Activated CD8-positive, alpha-beta memory T cell treated with anti-CD3 and anti-CD28 coated beads for 36 hours (primary cell): ENCODE measurements at regions not wholly inside any gene's neighbourhood (a gene's known extent, or its start where the extent isn't known, plus 50 kb on each side); places are given as distances from the start of the nearest gene placed in this dataset.

Experiments
- CTCF ChIA-PET: fragments of 350-600 bp; sonication (Branson Sonifier 250); formaldehyde crosslinking; loops from one replicate; lab custom pipeline; 2021; ENCODE audit warnings: antibody characterized with exemption; lab: Charles Lee
- POLR2A ChIA-PET: fragments of 350-600 bp; sonication (Branson Sonifier 250); formaldehyde crosslinking; loops from one replicate; lab custom pipeline; 2021; ENCODE audit warnings: antibody characterized with exemption; lab: Charles Lee

DNA sequence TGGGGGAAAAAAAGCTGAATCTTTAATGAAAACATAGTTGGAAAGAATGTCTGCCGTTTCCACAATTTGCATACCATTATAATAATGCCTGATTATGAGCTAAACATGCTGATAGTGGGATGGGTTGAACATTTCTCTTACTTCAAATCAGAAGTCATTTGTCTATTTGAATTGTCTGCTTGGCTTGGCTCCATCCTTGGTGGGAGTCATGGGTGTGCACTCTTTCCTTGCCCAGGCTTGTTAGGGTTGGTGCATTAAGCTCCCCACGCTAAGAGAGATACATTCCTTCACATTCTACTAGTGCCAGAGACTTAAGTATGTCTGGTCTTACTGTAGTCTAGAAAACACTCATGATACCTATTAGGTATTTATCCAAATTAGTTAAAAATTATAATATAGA is 121.4 kb upstream of the RARB start:
- ChIA-PET POLR2A (no interaction called here), CTCF (no interaction called here)

DNA sequence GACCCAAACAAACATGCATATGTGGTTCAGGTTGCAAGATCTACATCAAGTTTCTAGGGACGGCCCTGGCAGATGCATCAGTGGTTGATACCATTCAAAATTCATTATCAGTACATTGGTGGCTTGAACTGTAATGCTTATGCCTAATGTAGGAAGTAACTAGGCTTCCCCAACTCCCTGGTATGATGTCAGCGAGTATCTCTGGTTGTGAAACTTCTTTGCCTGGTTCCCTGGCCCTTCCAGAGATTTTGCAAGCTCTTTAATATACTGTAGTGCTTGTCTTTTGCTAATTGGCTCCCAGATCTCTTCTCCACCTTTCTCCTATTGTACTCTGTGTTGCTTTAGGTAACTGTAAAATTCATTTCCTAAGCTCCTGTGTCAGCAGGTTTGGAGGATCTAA is 114.8 kb upstream of the RARB start:
- POLR2A ChIA-PET, result no interaction called here

DNA sequence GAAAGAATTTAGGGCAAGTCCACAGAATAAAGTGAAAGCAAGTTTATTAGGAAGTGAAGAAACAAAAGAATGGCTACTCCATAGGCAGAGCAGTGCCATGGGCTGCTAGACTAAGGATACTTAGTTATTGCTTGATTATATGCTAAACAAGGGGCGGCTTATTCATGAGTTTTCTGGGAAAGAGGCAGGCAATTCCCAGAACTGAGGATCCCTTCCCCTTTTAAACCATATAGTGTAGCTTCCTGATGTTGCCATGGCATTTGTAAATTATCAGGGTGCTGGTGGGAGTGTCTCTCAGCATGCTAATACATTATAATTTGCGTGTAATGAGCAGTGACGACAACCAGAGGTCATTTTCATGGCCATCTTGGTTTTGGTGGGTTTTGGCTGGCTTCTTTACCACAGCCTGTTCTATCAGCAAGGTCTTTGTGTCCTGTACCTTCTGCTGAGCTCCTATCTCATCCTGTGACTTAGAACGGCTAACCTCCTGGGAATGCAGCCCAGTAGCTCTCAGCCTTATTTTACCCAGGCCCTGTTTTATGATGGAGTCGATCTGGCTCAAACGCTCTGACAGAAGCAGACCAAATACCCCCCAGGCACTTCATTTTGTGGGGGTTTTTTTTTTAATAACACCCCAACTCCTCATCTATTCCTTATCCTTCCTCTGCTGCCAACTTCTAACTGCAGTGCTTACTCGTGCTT is 103.0 kb upstream of the RARB start:
- CTCF ChIA-PET, result no interaction called here
- POLR2A ChIA-PET, result no interaction called here

More for the DNA sequence above, 114.8 kb upstream of the RARB start:
- CTCF ChIA-PET, result no interaction called here

DNA sequence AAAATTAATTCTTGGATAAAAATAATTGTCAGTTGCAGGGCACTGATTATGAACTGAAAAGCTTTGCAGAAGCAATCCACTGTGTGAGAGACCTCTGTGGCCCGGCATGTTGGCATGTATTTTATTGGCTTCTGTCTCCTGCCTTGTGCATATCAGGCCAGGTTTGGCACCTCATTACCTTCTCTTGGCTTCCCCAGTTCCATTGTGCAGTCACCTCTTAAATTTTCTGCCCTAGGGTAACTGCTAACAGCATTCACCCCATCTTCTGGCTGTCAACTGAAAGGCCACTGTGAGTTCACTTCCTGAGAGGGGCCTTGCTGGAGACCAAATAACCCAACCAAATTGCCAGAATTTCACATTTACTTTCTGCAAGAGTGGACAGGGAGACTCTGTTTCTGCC is 92.7 kb upstream of the RARB start:
- CTCF ChIA-PET, result no interaction called here
- POLR2A ChIA-PET, result no interaction called here

DNA sequence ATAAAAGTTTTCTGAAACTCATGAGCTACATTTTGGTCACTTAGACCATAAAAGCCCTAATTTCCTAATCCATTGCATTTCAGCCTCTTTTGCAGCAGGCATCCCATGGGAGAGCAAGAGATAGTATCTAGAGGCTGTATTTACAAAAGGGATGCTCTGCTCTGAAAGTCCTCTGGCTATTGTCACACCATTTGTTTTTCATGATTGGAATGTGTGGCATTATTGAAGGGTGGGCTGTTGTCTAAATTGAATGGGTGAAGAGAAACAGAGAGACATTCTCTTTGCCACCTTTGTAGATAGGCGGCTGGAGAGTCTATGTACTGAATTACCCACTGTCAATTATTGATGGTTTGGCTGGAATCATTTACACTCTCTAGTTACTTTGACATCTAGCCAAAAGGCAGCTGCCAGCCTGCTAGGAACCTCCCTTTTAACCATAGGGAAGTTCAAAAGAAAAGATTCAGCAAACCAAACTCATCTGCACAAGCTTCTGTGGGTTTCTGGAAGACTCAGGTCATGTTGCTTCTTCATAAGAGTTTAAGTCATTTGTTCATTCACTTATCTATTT is 89.8 kb upstream of the RARB start:
- CTCF ChIA-PET, result no interaction called here
- POLR2A ChIA-PET, result no interaction called here

DNA sequence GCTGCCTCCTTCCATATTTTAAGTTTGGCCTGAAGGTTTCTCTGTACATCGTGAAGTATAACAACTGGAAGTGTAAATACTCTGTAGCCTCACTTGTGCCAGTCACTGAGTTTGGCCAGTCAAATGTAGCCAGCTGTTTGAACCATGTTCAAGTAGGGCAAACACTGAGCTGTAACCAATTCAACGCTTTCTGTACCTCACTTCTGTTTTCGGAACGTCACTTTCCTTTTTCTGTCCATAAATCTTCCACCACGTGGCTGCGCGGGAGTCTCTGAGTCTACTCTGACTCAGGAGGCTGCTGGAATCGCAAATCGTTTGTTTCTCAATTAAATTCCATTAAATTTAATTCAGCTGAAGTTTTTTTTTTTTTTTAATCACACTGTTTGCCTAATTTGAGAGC is 88.8 kb upstream of the RARB start:
- ChIA-PET POLR2A (no interaction called here), CTCF (no interaction called here)

DNA sequence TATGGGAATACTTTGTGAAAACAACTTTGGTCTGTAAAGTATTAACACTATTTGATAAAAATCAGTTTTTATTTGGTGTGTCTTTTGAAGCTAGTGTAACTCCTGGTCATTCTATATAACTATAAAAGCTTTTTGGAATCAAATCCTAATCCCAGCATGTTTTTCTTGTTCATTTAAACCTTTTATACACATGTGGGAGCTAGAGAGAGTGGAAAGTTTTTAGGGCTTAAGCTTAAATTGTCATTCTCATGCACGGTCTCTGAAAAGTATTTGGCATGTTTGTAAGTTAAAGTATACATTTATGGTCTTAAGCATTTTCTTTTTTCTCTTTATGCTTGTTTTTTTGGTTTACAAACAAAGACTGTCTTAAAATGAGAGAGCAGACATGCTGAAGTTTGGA is 83.4 kb upstream of the RARB start:
- POLR2A ChIA-PET, result no interaction called here
- CTCF ChIA-PET, result no interaction called here

DNA sequence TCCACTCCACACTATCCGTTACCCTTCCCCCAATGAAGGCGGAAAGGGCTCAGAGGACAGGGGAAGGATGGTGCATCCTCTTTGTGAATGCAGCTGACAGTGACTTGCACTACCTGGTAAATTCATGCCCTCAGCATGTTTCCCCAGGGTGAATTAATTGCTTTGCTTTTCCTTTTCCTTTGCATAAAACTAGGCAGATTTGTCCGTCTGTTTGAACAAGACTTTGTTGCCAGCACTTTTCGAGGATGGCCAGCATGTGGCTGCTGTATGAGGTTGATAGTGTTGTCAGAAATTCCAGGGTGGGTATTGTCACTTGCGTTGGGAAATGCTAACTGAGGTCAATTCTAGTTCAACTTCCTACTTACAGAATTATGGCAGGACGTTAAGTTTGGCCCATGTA is 79.0 kb upstream of the RARB start:
- CTCF ChIA-PET, result no interaction called here
- POLR2A ChIA-PET, result no interaction called here

DNA sequence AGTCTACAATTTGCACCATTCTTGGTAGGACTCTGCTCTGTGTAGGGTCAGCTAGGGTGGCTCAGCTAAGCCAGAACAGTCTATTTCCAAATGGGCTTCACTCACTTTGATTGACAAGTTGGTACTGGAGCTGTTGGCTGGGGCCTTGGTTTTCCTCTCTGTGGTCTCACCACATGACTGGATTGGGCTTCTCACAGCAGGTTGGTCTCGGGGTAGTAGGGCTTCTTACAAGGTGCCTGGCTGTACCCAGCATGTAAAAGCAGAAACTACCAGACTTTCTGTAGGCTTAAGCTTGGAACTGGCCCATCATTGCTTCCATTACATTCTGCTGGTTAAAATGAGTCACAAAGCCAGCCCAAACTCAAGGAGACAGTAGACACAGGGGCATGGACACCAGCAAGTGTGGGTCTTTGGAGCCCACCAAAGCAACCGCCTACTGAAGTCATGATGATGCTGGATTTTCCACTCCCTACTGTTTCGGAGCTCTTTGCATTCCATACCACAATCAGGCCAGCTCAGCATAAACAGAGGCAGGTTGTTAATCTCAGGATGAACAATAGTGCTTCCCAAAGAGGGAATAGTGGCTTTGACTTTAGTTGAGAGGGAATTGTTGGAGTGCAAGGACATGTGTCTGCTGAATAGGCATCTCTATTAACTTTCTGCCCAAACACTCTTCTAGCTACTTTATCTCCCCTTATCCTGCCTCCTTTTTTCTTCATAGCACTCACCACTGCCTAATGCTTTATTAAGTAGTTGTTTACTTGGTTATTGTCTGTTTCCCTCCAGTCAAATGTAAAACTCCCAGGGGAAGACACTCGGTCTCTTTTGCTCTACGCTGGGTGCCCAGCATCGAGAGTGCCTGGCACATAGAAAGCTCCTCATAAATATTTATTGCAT is 78.0 kb upstream of the RARB start:
- CTCF ChIA-PET, result interaction anchor here (0.6 kb wide), 1 partner anchor 41 kb away, joined by 3 read pairs; no protein-coding TSS in a partner anchor
- POLR2A ChIA-PET, result no interaction called here

DNA sequence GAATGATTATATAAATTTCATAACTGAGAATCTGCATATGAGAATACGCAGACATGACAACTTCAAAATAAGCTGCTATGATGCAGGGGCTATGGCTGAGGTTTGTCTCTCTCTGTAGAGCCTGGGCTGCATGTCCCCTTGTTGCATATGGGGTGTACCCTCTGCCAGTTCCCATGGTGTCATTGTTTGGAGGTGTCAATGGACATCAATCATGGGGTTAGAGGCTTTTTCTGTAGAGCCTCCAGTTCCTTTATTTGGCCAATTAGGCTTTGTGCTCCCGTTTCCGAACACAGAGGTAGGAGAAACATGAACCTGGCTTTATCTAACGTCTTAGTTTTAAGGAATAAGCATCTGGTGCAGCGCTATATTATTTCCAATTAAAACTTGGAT is 77.3 kb upstream of the RARB start:
- ChIA-PET POLR2A (no interaction called here), CTCF (interaction anchor here (0.6 kb wide), 1 partner anchor 41 kb away, joined by 3 read pairs; no protein-coding TSS in a partner anchor)

DNA sequence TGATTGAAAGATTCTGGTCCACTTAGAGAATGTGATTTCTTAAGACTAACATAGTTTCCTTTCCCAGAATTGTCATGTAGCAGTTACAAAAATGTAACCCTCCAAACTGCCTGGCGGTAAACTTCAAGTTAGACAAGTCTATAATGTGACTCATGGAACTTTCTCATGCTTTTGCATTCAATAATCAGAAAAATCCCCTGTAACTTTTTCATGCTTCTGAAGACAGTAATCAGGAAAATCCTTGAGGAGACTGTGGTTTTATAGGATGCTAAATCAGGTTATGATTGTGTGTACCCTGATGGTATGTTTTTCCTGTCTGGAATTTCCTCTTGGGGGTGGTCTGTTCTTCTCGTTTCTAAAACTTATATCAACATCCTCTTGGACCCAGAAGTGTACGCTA is 74.0 kb upstream of the RARB start:
- POLR2A ChIA-PET, result no interaction called here
- CTCF ChIA-PET, result no interaction called here

DNA sequence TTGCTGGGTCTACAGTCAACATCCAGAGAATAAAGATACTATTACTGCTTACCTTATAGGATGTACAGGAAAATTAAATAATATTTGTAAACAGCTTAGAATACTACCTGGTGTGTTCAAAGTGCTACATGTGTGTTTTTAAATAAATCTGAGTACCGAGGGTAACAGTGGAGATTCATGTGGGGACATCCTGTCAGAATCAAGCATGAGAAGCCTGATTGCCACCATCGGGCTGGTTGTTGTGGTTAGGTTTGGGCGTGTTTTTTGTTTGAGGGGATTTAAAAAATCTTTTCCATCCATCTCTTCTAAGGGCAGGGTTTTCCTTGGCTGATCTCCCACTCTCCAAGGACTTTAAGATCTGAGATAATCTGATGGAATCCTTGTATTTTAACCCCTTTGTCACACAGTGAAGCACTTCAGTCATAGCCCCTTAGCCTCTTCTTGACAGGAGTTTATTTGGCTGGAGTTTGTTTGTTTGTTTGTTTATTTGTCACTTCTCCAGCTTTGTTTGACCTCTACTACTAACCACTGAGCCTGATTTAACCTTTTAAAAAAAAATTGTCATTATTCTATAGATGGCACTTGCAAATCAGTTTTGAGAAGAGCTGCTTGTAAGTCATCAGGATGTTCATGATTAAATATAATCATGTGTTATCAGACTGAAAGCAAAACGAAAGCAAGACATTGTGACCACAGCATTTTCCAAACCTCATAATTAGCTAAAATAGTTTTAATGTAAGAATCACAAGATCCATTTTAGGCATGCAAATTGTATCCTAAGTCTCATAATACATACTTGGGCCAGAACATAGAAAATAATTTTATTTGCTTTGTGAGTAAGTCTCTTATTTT is 72.8 kb upstream of the RARB start:
- ChIA-PET POLR2A (no interaction called here), CTCF (no interaction called here)

DNA sequence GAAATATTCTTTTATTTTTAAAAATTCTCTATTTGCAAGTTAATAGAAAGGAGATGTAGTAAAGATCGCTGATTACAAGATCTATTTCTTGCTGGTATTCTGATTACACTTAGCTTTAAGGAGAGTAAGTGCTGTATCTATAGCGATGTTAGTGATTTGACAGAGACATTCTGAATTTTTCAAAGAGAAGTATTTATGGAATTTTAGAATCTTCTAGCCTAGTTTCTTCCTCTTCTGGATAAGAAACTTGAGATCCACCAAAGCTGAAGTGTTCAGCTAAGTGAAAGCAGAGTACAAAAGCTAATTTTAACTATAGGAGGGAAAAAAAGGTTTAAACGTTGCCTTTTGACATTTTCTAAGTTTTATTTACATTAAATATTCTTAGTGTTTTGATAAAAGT is 72.1 kb upstream of the RARB start:
- POLR2A ChIA-PET, result no interaction called here
- CTCF ChIA-PET, result no interaction called here

DNA sequence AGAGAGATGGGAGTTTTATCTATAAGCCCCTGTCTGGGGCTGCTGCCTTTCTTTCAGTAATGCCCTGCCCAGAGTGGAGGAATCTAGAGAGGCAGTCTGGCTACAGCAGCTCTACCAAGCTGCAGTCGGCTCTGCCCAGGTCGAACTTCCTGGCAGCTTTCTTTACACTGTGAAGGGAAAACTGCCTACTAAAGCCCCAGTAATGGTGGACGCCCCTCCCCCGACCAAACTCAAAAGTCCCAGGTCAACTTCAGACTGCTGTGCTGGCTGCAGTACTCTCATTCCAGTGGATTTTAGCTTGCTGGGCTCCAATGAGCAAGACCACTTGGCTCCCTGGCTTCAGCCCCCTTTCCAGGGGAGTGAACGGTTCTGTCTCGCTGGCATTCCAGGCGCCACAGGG is 65.9 kb upstream of the RARB start:
- POLR2A ChIA-PET, result no interaction called here
- CTCF ChIA-PET, result no interaction called here

DNA sequence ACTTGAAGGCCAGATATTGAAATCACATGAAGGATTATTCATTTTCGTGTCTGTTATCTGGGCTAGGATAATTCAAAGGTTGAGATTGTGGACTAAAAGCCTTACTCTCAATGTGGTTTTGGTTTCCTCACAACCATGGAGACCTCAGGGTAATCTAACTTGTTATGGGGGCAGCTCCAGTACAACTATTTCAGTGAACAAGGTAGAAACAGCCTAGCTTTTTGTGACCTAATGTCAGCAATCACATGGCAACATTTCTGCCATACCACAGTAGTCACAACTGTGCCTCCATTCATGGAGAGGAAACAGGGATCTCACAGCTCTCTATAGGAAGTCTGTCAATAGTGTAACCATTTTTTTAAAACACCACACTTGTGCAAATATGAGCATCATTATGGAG is 62.4 kb upstream of the RARB start:
- ChIA-PET CTCF (no interaction called here), POLR2A (no interaction called here)

DNA sequence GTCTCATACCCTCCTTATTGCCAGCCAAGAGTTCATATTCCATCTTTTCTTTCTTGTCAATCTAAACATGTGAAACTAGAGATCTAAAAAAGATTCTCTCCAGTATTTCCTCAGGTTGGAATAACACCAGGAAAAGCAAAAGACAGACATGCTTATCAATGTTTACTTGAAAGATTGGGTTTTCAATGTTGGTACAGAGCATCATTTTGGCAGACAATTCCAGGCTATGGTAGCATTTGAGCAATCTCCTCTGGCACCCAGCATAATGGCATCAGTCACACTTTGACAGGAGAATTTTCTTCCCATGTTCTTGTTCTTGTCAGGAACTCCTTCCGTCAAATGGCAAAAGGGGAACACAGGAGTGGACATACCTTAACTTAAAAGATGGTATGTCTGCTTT is 61.0 kb upstream of the RARB start:
- POLR2A ChIA-PET, result no interaction called here
- CTCF ChIA-PET, result no interaction called here

DNA sequence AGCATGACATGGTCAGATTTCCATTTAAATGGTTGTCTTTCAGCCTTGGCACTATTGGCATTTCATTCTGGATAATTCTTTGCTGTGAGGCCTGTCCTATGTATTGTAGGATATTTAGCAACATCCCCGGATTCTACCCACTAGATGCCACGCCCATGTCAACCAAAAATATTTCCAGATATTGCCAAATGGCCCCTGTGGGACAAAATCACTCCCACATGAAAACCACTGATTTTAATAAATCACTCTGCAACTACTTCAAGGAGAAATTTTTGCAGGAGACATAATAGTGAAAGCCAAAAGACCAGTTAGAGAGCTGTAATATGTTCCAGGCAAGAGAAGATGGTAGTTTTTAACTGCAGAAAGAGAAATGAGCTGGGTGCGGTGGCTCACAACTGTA is 55.9 kb upstream of the RARB start:
- ChIA-PET CTCF (no interaction called here), POLR2A (no interaction called here)

DNA sequence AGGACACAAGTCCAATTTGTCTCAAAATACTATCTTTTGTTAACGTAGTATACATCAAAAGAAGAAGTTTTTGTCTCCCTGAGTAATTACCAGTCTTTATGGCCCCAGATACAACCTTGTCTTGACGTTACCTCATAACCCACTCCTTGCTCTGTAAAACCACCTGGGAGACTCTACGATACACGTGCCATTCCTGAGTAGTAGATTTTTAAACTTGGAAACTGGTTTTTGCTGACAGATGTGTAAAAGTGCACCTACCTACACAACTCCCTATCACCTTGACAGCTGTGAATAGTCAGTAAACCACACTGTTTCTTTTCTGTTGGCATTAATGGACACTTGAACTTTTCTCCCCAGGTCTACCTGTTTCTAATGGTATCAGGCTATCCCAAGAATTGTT is 51.7 kb upstream of the RARB start:
- ChIA-PET CTCF (no interaction called here), POLR2A (no interaction called here)

DNA sequence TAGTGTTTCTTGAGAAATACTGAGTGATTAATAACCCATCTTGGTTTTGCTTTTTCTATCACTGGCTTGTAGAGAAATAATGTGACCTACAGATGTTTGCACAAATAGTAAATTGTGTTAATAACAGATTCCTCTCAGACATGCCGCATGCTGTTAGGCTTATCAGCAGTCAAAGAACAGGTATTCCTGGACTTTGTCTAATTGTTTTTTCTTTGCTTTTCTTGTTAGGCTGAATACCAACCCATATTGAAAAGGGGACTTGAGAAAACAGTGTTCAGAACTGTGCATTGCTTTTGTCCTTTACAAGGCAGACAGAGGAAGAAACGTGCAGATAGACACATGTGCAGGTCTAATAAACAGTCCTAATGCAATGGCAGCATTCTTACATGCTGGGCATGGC is 51.0 kb upstream of the RARB start:
- POLR2A ChIA-PET, result no interaction called here
- CTCF ChIA-PET, result no interaction called here
